A673 (cell line): ENCODE measurements at regions not wholly inside any gene's neighbourhood (a gene's known extent, or its start where the extent isn't known, plus 50 kb on each side); places are given as distances from the start of the nearest gene placed in this dataset.
A peak's percentile ranks its signal among the peaks of the same experiment; 100 is the strongest.

Source experiments
- EZH2 ChIP-seq: fragments of 200-600 bp; sonication (generic); IDR thresholded peaks from 2 replicates; pipeline ENCODE4 v1.6.1; 2017; ENCODE audit warnings: borderline replicate concordance, low read depth, mild to moderate bottlenecking, mixed read lengths, antibody characterized with exemption, low read length; ENCODE audit not compliant: poor library complexity, severe bottlenecking
- TF ChIP-seq, protein P1 (sequence below): fragments of 300-800, 200-600 bp; sonication (generic); conservative IDR thresholded peaks from 2 replicates; pipeline ENCODE4 v1.5.1; 2017; ENCODE audit warnings: low read depth, mild to moderate bottlenecking, antibody characterized with exemption, low read length, moderate library complexity, mixed read lengths

DNA sequence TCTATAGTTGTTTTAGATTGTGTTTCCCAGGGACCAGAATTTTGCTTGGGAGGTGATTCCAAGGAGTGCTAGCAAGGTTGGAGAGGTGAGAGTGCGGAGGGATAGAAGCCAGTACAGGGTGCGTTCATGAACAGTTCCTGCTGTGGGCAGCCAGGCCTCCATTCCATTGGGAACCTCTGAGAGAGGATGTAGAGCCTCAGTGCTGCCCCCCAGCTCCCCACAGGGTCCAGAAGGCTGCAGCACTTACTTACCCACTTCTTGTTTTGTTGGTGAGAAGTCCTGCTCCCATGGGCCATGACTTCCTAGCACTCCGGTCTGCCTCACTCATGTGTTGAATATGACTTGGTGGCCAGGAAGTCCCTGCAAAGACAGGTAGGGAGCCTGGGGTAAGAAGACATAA is 128.2 kb upstream of the GAS1 start:
- TF ChIP-seq, protein P1, sequence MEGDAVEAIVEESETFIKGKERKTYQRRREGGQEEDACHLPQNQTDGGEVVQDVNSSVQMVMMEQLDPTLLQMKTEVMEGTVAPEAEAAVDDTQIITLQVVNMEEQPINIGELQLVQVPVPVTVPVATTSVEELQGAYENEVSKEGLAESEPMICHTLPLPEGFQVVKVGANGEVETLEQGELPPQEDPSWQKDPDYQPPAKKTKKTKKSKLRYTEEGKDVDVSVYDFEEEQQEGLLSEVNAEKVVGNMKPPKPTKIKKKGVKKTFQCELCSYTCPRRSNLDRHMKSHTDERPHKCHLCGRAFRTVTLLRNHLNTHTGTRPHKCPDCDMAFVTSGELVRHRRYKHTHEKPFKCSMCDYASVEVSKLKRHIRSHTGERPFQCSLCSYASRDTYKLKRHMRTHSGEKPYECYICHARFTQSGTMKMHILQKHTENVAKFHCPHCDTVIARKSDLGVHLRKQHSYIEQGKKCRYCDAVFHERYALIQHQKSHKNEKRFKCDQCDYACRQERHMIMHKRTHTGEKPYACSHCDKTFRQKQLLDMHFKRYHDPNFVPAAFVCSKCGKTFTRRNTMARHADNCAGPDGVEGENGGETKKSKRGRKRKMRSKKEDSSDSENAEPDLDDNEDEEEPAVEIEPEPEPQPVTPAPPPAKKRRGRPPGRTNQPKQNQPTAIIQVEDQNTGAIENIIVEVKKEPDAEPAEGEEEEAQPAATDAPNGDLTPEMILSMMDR, result 0 out of 2 replicates have a peak, but pooled peaks have one; percentile 17
- no peak for TF ChIP-seq EZH2
